Immature natural killer cell (primary cell): ENCODE measurements at regions not wholly inside any gene's neighbourhood (a gene's known extent, or its start where the extent isn't known, plus 50 kb on each side); places are given as distances from the start of the nearest gene placed in this dataset.

Experiments used
- DNase-seq, 3 donors: peaks; one replicate each; pipeline ENCODE4 v3.0.0; 2022; ENCODE audit warnings: mixed read lengths in 1 of 3
- H3K27ac Mint-ChIP-seq, 6 donors: one replicate each; pipeline ENCODE4 v1.8.0; 2020; ENCODE audit warnings: mixed read lengths in 6 of 6, mild to moderate bottlenecking in 5 of 6, inconsistent platforms in 4 of 6, moderate library complexity in 3 of 6
- H3K27me3 Mint-ChIP-seq, 3 donors: one replicate each; pipeline ENCODE4 v1.8.0; 2020 to 2021; ENCODE audit warnings: low read depth in 3 of 3, mild to moderate bottlenecking in 3 of 3, mixed read lengths in 3 of 3, moderate library complexity in 3 of 3, inconsistent platforms in 1 of 3
- H3K36me3 Mint-ChIP-seq, 3 donors: one replicate each; pipeline ENCODE4 v1.8.0; 2020; ENCODE audit warnings: mixed read lengths in 3 of 3, inconsistent platforms in 2 of 3, mild to moderate bottlenecking in 2 of 3
- H3K4me1 Mint-ChIP-seq, 2 donors: one replicate each; pipeline ENCODE4 v1.8.0; 2020; ENCODE audit warnings: inconsistent platforms in 2 of 2, mild to moderate bottlenecking in 2 of 2, mixed read lengths in 2 of 2, moderate library complexity in 1 of 2
- H3K4me3 Mint-ChIP-seq, 5 donors: one replicate each; pipeline ENCODE4 v1.8.0; 2020; ENCODE audit warnings: mild to moderate bottlenecking in 5 of 5, mixed read lengths in 5 of 5, inconsistent platforms in 3 of 5, moderate library complexity in 3 of 5
- H3K9me3 Mint-ChIP-seq, 6 donors: one replicate each; pipeline ENCODE4 v1.8.0; 2020; ENCODE audit warnings: mild to moderate bottlenecking in 6 of 6, mixed read lengths in 6 of 6, inconsistent platforms in 4 of 6, moderate library complexity in 3 of 6

- no peak overlapping the region for H3K4me3 Mint-ChIP-seq
- H3K4me1 Mint-ChIP-seq, result no peaks in the 10 kb centered on the region
- DNase-seq, result no peak
- H3K9me3 Mint-ChIP-seq, result peaks cover 0 to 10% (median 2%) of the 10 kb centered on the region in 6 donors
- H3K36me3 Mint-ChIP-seq, result no peaks in the 10 kb centered on the region
- peaks cover 0 to 2% (median 0%) of the 10 kb centered on the region in 3 donors for H3K27me3 Mint-ChIP-seq
- H3K27ac Mint-ChIP-seq, result no peak overlapping the region
Measured at GRCh38 chr10:85228726-85229125, 900.3 kb downstream of the CCSER2 start.

GRCh38 chr10:85231534-85232270, 903.3 kb downstream of the CCSER2 start:
- H3K4me3 Mint-ChIP-seq, result no peak overlapping the region
- no peak overlapping the region for H3K27ac Mint-ChIP-seq
- DNase-seq, result no peak
- no peaks in the 10 kb centered on the region for H3K4me1 Mint-ChIP-seq
- H3K9me3 Mint-ChIP-seq, result peaks cover 0 to 5% (median 0%) of the 10 kb centered on the region in 6 donors
- peaks cover 0 to 4% (median 0%) of the 10 kb centered on the region in 3 donors for H3K36me3 Mint-ChIP-seq
- peaks cover 0 to 2% (median 0%) of the 10 kb centered on the region in 3 donors for H3K27me3 Mint-ChIP-seq

GRCh38 chr10:85235258-85235657, 906.9 kb downstream of the CCSER2 start:
- no peak overlapping the region for H3K27ac Mint-ChIP-seq

GRCh38 chr10:85238676-85239075, 910.3 kb downstream of the CCSER2 start:
- Mint-ChIP-seq H3K36me3 (peaks cover 0 to 4% (median 0%) of the 10 kb centered on the region in 3 donors), H3K27me3 (peaks cover 0 to 1% (median 0%) of the 10 kb centered on the region in 3 donors), H3K9me3 (peaks cover 0 to 8% (median 5%) of the 10 kb centered on the region in 6 donors), H3K4me1 (no peaks in the 10 kb centered on the region), H3K27ac (no peak overlapping the region), H3K4me3 (no peak overlapping the region)
- no peak for DNase-seq

More at GRCh38 chr10:85235258-85235657, 906.9 kb downstream of the CCSER2 start:
- Mint-ChIP-seq H3K9me3 (peaks cover 0 to 4% (median 1%) of the 10 kb centered on the region in 6 donors), H3K4me3 (no peak overlapping the region), H3K27me3 (peaks cover 0 to 1% (median 0%) of the 10 kb centered on the region in 3 donors), H3K4me1 (no peaks in the 10 kb centered on the region), H3K36me3 (peaks cover 0 to 4% (median 0%) of the 10 kb centered on the region in 3 donors)
- DNase-seq, result no peak

- H3K4me1 Mint-ChIP-seq, result no peaks in the 10 kb centered on the region
- no peak for DNase-seq
- peaks cover 0 to 7% (median 3%) of the 10 kb centered on the region in 6 donors for H3K9me3 Mint-ChIP-seq
- H3K27me3 Mint-ChIP-seq, result no peaks in the 10 kb centered on the region
- H3K27ac Mint-ChIP-seq, result no peak overlapping the region
- no peak overlapping the region for H3K4me3 Mint-ChIP-seq
- no peaks in the 10 kb centered on the region for H3K36me3 Mint-ChIP-seq
Measured at GRCh38 chr10:85250304-85250703, 921.9 kb downstream of the CCSER2 start.

- H3K4me3 Mint-ChIP-seq, result no peak overlapping the region
- no peak for DNase-seq
- no peak overlapping the region for H3K27ac Mint-ChIP-seq
- no peaks in the 10 kb centered on the region for H3K27me3 Mint-ChIP-seq
- no peaks in the 10 kb centered on the region for H3K36me3 Mint-ChIP-seq
- H3K9me3 Mint-ChIP-seq, result peaks cover 4 to 18% (median 7%) of the 10 kb centered on the region in 6 donors
- H3K4me1 Mint-ChIP-seq, result no peaks in the 10 kb centered on the region
Measured at GRCh38 chr10:85256481-85256880, 928.1 kb downstream of the CCSER2 start.

- no peaks in the 10 kb centered on the region for H3K4me1 Mint-ChIP-seq
- no peaks in the 10 kb centered on the region for H3K36me3 Mint-ChIP-seq
- H3K4me3 Mint-ChIP-seq, result no peak overlapping the region
- H3K27me3 Mint-ChIP-seq, result peaks cover 0 to under 1% (median 0%) of the 10 kb centered on the region in 3 donors
- peaks cover 4 to 16% (median 7%) of the 10 kb centered on the region in 6 donors for H3K9me3 Mint-ChIP-seq
- no peak overlapping the region for H3K27ac Mint-ChIP-seq
- DNase-seq, result no peak
Measured at GRCh38 chr10:85259908-85260307, 931.5 kb downstream of the CCSER2 start.

- Mint-ChIP-seq H3K27me3 (peaks cover 0 to 2% (median 0%) of the 10 kb centered on the region in 3 donors), H3K36me3 (no peaks in the 10 kb centered on the region), H3K9me3 (peaks cover 0 to 12% (median 9%) of the 10 kb centered on the region in 6 donors), H3K27ac (no peak overlapping the region), H3K4me3 (no peak overlapping the region), H3K4me1 (no peaks in the 10 kb centered on the region)
- DNase-seq, result no peak
Measured at GRCh38 chr10:85262992-85263391, 934.6 kb downstream of the CCSER2 start.

- no peaks in the 10 kb centered on the region for H3K4me1 Mint-ChIP-seq
- H3K27me3 Mint-ChIP-seq, result peaks cover 0 to 2% (median 0%) of the 10 kb centered on the region in 3 donors
- H3K9me3 Mint-ChIP-seq, result peaks cover 0 to 26% (median 12%) of the 10 kb centered on the region in 6 donors
- H3K36me3 Mint-ChIP-seq, result no peaks in the 10 kb centered on the region
- no peak for DNase-seq
- no peak overlapping the region for H3K4me3 Mint-ChIP-seq
- no peak overlapping the region for H3K27ac Mint-ChIP-seq
Measured at GRCh38 chr10:85265121-85265520, 936.7 kb downstream of the CCSER2 start.

- Mint-ChIP-seq H3K4me3 (no peak overlapping the region), H3K36me3 (no peaks in the 10 kb centered on the region), H3K9me3 (peaks cover 0 to 31% (median 13%) of the 10 kb centered on the region in 6 donors)
Measured at GRCh38 chr10:85266808-85267207, 938.4 kb downstream of the CCSER2 start.

GRCh38 chr10:85280014-85280413, 951.6 kb downstream of the CCSER2 start:
- DNase-seq, result no peak
- Mint-ChIP-seq H3K27ac (no peak overlapping the region), H3K9me3 (peaks cover 2 to 16% (median 8%) of the 10 kb centered on the region in 6 donors)

More at GRCh38 chr10:85266808-85267207, 938.4 kb downstream of the CCSER2 start:
- no peak overlapping the region for H3K27ac Mint-ChIP-seq
- DNase-seq, result no peak
- H3K27me3 Mint-ChIP-seq, result peaks cover 0 to 2% (median 0%) of the 10 kb centered on the region in 3 donors
- no peaks in the 10 kb centered on the region for H3K4me1 Mint-ChIP-seq

GRCh38 chr10:85284778-85285770, 956.7 kb downstream of the CCSER2 start:
- Mint-ChIP-seq H3K9me3 (peaks cover 2 to 19% (median 10%) of the 10 kb centered on the region in 6 donors), H3K27me3 (peaks cover 0 to 6% (median 0%) of the 10 kb centered on the region in 3 donors), H3K4me3 (no peak overlapping the region), H3K4me1 (no peaks in the 10 kb centered on the region), H3K36me3 (no peaks in the 10 kb centered on the region), H3K27ac (no peak overlapping the region)
- DNase-seq, result no peak

More at GRCh38 chr10:85280014-85280413, 951.6 kb downstream of the CCSER2 start:
- Mint-ChIP-seq H3K4me1 (no peaks in the 10 kb centered on the region), H3K36me3 (no peaks in the 10 kb centered on the region), H3K4me3 (no peak overlapping the region), H3K27me3 (no peaks in the 10 kb centered on the region)

GRCh38 chr10:85293483-85293882, 965.1 kb downstream of the CCSER2 start:
- no peak for DNase-seq
- H3K4me1 Mint-ChIP-seq, result no peaks in the 10 kb centered on the region
- H3K27me3 Mint-ChIP-seq, result peaks cover 0 to under 1% (median 0%) of the 10 kb centered on the region in 3 donors
- H3K4me3 Mint-ChIP-seq, result no peak overlapping the region
- H3K9me3 Mint-ChIP-seq, result peaks cover 5 to 25% (median 10%) of the 10 kb centered on the region in 6 donors
- H3K36me3 Mint-ChIP-seq, result no peaks in the 10 kb centered on the region
- no peak overlapping the region for H3K27ac Mint-ChIP-seq
